GM18858 (cell line): ENCODE measurements at regions not wholly inside any gene's neighbourhood (a gene's known extent, or its start where the extent isn't known, plus 50 kb on each side); places are given as distances from the start of the nearest gene placed in this dataset.

Experiments used
- ATAC-seq: cut with Tn5 transposase; IDR thresholded peaks from one replicate; pipeline ENCODE4 v1.9.1; 2021; ENCODE audit not compliant: unreplicated experiment

DNA sequence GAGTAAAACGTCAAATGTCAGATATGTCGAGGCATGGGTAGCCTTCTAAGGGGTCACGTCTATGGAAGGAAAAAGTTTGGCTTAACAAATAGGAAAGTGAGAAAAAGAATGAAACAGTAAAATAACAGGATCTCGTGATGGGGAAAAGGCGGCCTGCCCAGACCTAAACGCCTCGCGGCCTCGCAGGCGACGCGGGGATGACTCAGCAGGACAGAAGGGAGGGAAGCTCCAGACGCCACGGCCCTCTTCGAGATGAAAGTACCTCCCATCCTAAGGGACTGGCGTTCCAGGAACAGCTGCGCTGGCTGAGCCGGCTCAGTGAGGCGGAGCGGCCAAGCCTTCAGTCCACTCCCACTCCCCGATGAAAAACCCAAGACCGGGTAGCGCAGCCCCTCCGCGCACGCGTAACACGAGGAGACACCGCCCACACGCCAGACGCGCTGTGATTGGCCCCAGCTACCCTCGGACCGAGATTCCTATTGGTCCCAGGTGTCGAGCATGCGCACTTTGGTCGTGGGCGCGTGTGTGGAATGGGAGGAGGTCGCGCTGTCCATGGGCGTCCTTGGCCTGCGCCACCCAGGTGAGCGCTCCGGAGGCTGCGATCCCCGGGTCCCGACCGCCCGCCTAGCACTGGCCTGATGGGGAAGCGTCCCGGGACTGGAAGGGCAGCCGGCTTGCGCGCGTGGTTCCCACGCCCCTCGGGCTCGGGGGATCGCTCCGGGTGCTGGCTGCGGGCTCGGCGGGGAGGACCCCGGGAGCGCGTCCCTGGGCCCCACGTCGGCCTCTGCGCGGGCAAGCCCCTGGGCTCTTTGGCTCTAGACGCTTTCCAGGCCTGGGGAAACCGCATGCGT lies 588.5 kb downstream of the MTRR start:
- ATAC-seq, result peak; percentile 88

DNA sequence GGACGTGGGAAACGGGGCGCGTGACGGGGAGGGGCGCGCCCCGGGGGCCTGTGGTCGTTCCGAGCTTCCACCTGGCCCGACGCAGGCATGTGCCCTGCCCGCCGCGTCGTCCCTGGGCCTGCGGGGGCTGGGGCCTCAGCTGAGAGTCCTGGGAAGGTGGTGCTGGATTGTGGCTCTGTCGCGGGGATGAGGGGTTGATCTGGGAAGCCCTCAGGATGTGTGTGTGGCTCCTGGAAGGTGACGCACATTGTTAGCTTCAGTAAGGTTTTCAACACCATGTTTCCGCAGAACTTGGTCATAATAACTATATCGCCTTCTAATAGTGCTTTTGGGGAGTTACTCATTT lies 589.1 kb downstream of the MTRR start:
- ATAC-seq, result peak; percentile 1

DNA sequence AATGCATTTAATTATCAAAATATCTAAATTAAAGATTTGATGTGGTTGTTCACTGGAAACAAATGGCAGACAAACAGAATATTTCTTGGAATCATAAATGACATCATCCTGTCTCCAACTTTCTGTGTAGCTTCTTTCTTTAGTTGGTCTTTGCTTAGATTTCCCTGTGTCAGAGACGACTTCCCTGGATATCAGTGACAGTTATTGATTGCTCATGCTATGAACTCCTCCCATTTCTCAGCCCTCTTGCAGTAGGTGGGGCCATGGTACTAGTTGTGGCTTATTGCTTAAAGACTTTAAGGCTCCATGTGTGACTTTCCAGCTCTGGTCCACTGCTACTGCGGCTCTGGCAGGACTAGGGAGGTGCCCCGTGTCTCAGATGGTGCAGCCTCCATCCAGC lies 592.6 kb downstream of the MTRR start:
- ATAC-seq, result no peak

DNA sequence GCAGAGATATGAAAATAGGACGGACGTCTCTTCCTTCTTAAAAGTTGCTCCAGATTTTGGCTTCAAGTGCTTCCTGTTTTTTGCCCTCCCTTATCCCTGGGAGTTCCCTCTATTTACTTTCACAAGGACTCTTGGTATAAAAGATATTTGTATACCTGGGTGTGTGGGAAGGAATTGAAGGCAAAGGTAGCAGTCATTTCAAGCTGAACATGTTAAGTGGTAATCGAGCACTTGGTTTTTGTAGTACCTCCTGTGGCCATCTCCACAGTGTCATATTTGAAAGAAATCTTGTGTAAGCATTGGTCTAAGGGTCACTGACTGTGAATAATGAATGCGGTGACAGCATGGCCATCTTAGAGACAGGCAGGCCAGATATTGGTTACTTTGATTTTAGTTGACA lies 593.6 kb downstream of the MTRR start:
- no peak for ATAC-seq

DNA sequence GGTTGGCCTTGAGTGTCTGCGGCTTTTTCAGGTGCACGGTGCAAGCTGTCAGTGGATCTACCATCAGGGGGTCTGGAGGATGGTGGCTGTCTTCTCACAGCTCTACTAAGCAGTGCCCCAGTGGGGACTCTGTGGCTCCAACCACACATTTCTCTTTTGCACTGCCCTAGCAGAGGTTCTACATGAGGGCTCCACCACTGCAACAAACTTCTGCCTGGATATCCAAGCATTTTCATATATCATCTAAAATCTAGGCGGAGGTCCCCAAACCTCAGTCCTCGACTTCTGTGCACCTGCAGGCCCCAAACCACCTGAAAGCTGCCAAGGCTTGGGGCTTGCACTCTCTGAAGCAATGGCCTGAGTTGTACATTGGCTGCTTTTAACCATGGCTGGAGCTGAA lies 601.5 kb downstream of the MTRR start:
- no peak for ATAC-seq

DNA sequence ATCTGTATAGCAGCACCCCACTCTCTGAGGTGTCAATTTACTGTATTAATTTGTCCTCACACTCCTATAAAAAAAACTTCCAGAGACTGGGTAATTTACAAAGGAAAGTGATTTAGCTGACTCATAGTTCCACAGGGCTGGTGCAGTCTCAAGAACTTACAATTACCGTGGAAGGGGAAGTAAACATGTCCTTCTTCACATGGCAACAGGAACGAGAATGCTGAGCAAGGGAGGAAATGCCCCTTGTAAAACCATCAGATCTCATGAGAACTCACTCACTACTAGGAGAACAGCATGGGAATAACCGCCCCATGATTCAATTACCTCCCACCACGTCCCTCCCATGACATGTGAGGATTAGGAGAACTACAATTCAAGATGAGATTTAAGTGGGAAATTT lies 602.6 kb downstream of the MTRR start:
- no peak for ATAC-seq

DNA sequence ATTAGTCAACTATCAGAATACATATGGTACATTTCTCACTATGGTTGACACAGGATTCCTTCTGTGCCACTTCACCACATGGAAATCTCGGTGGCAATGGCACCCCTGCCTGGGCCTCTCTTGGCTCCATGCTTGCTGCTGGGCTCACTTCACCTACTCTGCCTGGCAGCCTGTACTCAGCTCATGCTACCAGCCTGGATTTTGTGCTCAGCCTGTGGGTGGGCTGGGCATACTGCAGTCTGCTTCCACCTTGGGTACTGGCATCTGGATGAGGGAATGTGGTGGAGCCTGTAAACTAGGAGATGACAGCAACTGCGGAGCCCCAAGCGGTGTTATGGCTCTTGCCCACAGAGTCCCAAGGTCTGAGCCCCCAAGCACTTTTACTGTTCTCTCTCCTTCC lies 604.1 kb downstream of the MTRR start:
- ATAC-seq, result no peak

DNA sequence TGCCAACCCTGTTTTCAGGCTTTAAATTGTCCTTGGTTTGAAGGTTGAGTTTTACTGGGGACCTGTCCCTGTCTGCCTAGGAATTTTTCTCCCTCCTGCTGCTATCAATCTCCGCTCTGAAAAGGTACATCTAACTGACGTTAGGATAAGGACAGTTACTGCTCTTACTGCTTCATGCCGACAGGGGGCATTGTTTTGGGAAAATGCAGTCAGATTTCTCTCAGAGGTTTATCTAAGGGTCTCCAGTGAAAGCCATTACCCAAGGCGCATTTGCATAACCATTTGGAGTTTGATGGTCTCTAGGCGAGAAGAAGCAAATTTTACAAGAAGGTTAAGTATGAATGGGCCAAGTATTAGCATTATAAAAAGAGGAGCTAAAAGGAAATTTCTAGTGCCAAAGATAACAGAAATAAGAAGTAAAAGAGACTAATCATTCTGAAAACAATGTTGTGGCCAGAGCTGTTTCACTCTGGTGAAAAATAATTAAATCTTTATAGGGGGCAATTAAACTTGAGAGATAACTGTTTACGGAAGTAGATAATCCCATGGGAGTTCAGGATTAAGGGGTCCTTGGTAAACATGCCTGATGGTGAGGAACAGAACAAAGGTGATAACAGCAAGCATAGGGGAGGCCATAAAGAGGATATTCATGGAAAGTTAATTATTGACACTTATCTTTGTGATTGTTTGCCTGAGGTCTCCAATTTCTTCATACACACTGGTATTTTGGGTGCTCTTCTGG lies 605.0 kb downstream of the MTRR start:
- ATAC-seq, result no peak

DNA sequence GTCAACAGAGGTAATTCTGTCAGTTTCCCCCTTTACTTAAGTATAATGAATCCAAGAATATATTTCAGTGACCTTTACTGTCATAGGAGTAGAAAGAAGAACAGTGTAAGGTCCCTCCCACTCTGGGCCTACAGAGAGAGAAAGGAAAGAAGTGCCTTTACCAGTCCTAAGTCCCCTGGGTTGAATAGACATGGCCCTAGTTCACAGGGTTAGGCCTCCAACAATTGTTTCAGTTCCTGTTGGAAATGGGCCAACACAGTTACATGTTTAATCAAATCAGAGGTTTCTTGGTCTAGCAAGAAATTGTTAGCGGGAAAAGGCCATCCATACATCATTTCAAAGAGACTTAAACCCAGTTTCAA lies 605.6 kb downstream of the MTRR start:
- no peak for ATAC-seq

DNA sequence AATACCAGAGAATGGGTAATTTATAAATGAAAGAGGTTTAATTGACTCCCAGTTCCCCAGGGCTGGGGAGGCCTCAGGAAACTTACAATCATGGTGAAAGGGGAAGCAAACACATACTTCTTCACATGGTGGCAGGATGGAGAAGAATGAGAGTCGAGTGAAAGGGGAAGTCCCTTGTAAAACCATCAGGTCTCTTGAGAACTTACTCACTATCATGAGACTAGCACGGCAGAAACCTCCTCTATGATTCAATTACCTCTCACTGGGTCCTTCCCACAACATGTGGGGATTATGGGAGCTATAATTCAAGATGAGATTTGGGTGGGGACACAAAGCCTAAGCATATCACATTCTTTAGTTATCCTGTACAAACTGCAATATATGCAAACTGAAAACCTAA lies 609.4 kb downstream of the MTRR start:
- no peak for ATAC-seq

DNA sequence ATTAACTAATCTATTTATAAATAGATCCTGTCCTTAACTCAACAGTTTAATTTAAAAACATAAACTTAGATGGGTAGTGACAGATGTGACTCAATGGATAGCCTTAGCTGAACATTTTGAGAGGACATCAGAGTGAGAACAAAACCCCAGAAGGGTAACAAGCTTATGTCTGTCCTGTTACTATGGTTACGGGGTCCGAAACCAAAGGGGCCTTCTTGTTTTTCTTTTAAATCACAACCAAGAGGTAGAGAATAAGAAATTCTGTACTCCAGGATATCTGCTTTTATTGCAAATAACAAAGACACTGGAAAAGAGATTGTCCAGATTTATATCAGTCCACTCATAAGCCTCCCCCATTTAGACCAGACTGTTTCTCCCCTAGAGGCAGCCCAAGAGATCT lies 612.1 kb downstream of the MTRR start:
- no peak for ATAC-seq

DNA sequence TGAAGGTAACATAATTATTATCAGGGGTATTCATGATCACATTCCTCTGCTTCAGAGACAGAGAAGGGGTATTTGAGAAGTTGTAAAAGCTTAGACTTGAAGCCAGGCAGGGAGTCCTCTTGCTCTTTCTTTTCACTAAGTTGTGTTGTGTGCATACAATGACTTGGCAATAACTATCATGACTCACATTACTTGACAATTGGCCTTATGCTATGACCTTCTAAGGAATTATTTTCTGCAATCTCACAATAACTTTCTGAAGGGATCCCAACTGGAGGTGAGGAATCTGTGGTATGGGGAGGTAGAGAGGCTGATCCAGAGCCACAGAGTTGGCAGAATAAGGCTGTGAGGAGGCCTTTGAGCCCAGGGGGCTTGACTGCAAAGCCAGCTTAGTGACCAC lies 622.3 kb downstream of the MTRR start:
- no peak for ATAC-seq

DNA sequence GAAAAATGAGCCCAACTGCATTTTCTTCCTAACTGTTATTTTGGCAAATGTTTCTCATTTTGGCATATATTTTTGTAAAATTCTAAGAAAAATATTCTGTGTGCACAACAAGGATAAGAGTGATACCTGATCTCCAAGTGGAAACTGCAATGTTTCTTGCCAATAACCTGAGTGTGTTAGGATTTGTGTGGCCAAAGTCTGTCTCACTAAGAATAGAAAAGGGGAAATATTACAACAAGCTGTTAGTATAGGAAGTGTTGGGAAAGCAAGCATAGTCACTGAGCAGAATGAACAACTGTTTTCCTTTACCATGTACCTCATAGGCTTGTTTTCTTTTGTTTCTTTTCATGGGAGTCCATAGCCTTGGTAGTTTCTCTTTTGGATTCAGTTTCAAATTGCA lies 624.2 kb downstream of the MTRR start:
- ATAC-seq, result no peak

DNA sequence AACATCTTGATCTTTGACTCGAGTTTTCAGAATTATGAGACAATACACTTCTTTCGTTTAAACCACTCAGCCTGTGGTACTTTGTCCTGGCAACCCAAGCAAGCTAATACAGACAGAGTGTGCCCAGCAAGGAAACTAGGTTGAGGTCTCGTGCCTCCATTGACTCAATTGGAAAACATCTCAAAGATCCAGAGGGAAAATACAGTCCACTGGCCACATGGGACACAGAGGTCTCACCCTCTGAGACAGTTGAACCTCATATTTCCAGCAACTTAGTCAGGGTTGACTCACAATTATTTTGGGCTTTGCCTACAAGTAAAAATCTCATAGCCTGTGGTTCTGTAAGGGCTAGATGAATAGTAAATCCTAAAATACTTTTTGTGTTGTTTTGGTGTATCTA lies 631.5 kb downstream of the MTRR start:
- ATAC-seq, result no peak

DNA sequence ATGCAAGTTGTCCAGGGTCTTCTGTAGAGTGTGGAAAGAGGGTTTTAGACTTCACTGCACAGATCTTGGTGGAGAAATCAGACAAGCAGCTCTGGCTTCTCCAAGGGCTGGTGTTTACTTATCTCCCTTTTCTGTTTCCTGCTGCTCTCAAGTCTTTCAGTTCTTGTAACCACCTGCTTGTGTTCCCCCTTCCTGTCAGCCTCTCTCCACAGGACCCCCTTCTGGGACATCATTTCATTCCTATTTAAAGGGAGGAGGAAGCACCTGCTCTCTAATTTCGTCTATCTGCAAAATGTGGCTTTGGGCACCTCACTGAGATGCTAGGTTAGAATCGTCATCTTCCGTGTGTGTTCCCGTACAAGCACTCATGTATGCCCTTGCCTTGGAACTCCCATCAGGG lies 636.2 kb downstream of the MTRR start:
- no peak for ATAC-seq

DNA sequence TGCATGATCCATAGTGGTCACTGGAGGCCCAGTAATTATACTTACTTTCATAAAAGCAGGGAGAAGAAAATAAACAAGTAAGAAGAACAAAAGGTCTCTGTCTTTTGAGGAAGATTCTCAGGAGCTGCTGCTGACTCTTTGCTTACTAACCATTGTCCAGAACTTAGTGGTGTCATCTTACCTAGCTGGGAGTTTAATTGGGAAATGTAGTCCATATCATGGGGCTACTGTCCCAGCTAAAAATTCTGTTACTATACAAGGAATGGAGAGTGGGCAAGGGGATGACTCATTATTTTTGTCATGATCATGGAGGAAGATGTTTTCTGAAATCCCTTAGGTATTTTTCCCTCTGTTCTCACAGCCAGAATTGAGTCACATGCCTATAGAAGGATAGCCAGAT lies 639.3 kb downstream of the MTRR start:
- ATAC-seq, result no peak

DNA sequence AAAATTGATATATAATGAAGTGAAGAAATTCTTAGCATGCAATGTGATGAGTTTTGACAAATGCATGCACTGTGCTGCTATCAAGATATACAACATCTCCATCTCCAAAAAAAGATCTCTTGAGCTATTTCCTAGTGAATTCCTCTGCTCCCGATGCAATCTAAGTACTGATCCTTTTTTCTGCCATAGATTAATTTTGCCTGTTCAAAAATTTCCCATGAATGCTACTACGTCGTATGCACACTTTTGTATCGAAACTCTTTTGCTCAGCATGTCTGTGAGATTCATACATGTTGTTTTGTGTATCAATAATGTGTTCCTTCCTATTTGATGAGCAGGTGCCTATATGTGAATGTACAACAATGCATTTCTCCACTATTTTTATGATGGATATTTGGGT lies 647.4 kb downstream of the MTRR start:
- ATAC-seq, result no peak

DNA sequence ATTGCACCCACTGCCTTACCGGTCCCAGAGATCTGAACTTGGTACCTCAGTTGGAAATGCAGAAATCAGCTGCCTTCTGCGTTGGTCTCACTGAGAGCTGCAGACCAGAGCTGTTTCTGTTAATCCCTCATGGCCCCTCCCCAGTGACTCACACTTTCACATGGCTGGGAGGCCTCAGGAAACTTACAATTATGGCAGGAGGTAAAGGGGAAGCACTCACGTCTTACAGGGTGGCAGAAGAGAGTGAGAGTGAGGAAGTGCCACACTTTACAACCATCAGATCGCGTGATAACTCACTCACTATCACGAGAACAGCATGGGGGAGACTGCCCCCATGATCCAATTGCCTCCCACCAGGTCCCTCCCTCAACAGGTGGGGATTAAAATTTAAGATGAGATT lies 648.5 kb downstream of the MTRR start:
- ATAC-seq, result no peak

DNA sequence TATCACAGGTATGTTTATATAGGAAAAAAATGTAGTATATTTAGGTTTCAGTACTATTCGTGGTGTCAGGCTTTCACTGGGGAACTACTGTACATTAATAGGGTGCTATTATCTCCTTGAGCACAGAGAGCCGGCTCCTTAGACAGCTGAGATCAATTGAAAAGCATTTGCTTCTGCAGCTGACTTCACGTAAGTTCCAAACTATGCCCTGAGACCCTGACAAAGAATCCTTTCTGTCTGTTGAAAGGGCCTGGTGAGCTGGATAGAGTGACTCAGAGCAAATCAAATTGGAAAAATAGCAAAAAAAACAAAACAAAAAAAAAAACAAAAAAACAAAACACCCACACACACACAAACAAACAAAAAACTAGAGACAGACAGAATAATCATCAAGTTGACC lies 652.0 kb downstream of the MTRR start:
- no peak for ATAC-seq

DNA sequence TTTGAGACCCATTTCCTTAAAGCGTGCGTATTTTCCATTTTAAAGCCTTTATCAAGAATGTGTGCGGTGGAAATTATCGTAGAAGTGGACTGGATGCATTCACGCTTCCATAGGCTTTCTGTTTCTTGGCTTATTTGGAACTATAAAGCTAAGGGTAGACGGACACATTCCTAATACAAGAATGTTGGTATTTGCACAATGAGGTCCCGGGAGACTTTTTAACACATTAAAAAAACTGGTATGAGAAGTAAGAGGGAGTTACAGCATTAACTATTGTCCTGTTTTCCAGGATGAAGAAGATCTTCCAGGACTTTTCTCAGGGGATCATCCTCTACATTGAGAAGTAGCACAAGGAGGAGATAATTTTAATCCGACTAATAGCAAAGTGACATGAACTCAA lies 653.0 kb downstream of the MTRR start:
- no peak for ATAC-seq

DNA sequence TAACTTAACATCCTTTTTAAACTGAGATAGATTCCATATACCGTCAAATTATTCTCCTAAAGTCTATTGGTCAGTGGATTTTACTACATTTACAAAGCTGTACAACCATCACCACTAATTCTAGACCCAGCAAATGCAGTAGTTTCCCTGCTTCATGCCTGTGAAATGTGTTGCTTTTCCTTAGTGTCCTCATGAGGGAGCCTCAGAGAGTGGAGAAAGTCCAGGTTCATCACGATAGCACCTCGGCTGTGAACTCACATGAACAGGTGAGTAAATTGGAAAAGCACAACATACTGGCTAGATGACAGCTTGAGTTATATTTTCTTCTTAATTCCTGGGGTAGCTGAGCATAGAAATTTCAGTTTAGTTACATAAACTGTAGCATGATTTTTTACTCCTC lies 653.7 kb downstream of the MTRR start:
- ATAC-seq, result no peak

DNA sequence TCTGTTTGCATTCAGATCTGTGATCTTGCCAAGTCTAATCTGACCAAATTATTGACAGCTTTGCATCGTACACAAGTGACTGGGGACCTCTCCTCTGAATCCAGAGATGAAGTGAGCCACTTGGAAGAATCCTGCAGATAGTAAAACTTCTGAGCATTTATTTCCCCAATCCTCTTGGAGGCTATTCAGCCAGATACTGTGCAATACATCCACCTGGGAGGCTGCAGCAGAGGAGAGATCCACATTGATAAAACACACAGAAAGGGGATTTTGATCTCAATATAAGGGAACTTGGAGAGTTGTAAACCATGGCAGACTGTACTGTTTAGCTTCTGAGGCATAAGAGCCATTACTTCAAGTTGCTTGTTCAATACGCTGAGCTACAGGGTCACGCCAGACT lies 654.6 kb downstream of the MTRR start:
- no peak for ATAC-seq

DNA sequence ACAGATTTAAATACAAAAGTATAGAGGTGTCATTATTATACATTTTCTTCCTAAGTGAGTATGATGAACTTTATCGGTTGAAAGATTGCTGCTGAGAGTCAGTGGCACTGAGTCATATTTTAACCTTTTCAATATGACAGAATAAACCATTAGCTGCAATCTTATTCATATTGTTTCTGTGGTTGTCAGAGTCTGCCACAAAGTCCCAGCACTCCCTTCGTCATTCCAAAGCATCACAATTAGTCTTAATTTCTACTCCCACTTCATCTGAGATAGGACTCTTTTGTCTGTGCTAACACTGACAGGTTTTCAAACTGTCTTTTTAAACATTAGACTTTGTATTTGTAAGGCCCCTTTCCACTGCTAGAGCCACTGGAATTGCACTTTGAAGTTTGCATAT lies 656.9 kb downstream of the MTRR start:
- ATAC-seq, result no peak
